AG08395 (cell line): ENCODE measurements at regions not wholly inside any gene's neighbourhood (a gene's known extent, or its start where the extent isn't known, plus 50 kb on each side); places are given as distances from the start of the nearest gene placed in this dataset.
"Not testable (repeated sequence)": the region's sequence is repeated elsewhere in the genome, so short reads cannot be mapped to it uniquely, and the experiment has no call there.

Source experiments
- DNase-seq: peaks from one replicate; pipeline ENCODE4 v3.0.0; 2012; ENCODE audit warnings: mixed read lengths, low spot score

DNA sequence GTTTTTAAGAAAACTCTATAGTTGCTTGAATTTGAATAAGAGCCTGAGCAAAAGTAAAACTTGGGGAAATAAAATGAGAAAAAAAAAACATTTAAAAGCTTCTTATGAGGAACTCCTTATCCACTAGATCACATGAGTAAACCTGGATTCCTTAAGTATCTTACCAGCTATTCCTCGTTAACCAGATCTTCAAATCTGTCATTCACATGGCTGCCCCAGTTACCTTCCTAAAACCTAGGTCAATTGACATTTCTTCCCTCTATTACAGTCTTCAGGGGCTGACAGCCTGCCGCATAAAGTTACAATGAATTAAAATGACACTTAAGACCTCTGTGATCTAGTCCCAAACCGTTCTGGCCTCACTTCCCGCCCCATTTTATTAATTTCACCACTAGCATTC is 583.6 kb downstream of the NR2F2 start:
- DNase-seq: no peak

DNA sequence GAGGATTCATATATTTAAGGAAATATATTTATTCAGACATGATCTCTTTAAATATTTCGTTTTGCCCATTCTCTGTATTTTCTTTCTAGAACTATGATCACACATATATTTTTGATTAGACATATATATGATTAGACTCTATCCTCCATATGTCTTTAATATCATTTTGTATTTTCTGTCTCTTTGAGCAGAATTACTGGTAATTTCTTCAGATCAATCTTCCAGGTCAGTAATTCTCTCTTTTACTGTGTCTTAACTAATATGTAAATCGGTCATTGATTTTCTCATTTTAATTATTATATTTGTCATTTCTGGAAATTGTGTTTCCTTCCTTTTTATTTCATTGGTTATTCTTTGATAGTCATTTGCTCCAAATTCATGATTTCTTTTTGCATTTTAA is 586.2 kb downstream of the NR2F2 start:
- no peak for DNase-seq

DNA sequence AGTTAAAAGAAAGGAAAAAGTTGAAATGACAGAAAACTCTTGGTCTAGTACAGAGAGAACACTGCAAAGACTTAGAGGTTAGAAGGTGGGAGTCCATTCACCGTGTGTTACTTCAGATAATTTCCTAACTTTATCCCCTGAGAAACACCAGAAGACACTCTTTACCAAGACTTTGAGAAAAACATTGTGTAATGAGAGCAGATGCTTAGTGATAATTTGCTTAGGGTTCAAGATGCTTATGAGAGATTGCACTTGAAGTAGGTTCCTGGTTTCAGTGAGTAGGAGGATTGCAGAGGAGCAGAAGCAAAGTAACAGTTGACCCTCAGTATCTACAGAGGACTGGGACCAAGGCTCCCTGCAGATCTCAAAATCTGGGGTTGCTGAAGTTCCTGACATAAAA is 594.1 kb downstream of the NR2F2 start:
- no peak for DNase-seq

DNA sequence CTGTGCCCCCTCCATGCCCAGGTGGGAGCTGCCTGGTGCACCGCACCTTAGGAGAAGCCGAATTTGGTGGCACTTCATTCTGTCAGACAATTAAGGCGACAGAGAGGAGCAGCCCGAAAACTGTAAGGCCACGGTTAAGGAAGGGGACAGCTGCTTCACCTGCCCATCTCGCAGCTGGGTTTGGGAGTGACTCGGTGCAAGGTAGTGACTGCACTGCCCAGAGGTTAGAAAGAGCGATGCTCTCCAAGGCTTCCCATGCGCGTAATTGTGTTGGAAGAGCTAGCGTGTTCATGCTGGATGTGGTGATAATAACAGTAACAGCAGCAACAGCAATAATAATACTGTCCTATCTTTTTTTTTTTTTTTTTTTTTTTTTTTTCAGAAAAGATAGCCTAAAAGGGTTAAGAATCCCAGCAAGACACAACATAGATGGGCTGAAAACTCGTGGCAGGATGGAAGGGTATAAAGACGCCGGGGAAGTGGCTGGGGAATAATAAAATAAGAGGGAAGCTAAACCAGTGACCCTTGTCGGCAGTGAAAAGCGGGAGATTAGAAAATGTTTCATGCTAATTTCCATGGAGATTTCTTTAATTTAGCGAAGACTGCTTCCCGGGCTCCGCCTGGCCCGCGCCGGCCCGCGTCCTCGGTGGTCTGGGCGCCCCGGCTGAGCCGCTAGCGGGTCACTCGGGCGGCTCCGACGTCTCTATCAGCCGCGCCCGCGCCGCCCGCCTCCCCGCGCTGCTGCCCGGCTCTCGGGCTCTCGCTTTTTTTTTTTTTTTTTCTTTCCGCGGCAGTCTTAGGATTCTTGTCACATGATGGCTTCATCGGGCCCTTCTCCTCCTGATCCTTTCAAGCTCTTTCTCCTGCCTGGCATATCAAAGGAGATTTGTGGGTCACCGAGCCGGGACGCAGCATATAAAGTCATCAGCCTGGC is 617.1 kb downstream of the NR2F2 start:
- DNase-seq: no peak

DNA sequence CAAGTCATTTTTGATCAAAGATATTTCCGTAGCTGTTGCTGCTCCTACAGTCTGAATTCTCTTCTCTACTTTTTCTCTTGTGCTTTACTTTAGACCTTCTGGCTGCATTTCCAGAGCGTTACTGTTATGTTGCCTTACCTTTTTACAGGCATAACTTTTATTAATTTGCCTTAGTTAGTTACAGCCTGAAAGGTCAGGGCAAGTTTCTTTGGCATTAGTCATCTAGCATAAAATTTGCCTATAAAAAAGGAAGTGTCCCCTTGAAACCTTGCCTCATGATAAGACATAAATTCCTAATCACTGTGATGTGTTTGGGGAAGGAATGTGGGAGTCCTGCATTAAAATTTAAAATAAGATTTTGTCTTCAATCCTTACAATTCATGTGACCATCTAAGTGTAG is 618.5 kb downstream of the NR2F2 start:
- DNase-seq: no peak

DNA sequence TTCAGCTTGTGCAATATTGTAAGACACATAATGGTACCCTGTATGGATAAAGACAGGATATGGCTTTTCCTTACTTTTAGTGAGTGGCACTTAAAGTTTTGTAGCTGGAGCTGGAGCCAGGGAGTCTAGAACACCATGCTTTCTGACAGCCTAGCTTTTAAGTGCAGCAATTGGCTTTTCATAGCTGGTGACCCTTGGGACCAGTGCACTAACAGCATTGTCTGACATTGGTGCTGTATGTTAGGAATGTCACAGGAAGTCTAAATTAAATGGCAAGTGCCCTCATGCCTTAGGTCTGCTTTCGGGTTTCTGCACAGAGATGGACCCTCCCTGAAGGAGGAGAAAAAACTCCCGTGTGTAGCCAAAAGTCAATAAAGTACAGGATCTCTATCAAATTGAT is 628.2 kb downstream of the NR2F2 start:
- DNase-seq: no peak

DNA sequence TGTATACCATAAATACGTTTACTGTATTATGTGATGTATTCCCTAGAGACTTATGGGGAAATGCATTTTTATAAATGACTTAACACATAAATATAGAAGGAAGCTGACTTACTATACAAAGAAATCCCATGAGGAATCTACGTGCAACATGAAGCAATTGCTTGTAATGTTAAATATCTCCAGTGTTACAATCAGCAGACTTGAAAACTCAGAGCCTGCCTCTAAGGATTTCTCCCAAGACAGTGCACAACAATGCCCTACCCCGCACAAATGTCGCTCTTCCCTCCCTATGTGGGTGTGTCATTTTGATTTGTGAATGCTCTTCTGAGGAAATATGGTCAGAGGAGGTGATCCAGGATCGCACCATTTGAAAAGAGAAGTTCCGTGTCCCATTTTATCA is 629.0 kb downstream of the NR2F2 start:
- DNase-seq: no peak

DNA sequence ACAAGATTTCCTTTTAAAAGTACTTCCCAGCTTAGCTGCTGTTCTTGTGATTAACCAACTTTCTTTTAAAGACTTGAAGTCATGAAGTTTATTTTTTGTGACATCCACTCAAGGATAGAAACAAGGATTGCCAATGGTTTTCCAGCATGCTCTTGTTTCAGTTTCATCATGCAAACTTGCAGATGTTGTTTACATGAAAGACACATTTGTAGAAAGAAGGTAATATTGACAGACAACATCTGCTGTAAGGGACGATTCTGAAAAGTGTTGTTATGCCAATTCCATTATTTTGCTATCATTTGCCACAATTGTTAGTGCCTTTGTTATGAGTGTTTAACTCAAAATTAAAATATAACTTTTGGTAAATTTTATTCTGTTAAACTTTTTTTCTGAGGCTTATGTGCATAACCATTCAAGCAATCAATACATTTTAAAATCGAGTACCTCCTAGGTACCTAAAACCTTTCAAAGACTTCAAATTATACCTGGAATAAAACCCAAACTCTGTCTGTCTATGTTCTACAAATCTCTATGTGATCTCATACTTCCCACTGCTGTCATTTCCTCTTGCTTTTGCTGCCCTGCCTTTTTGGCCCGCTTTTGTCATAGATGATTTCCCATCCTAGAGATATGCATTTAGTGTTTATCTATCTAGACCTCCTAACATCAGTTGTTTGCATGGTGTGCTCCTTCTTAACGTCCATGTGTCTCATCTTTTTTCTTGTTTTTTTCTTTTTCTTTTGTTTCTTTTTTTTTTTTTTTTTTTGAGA is 630.4 kb downstream of the NR2F2 start:
- DNase-seq: no peak

DNA sequence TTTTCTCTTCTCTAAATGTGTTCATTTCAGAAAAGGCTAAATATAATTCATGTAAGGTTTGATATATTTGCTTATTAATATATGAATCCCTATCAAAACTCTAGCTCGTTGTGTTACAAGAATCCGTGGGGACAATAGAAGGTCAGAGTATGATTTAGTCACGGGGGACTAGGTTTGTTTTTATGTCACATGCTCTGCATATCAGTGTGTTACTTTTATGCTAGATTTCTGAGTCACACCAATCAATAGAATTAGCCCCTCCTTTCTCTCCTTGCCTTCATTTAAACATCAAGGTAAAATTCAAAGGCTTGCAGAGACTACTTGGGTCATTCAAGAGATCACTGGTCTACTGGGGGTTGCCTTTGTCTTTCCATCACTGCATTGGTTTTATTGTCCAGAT is 636.1 kb downstream of the NR2F2 start:
- DNase-seq: no peak

DNA sequence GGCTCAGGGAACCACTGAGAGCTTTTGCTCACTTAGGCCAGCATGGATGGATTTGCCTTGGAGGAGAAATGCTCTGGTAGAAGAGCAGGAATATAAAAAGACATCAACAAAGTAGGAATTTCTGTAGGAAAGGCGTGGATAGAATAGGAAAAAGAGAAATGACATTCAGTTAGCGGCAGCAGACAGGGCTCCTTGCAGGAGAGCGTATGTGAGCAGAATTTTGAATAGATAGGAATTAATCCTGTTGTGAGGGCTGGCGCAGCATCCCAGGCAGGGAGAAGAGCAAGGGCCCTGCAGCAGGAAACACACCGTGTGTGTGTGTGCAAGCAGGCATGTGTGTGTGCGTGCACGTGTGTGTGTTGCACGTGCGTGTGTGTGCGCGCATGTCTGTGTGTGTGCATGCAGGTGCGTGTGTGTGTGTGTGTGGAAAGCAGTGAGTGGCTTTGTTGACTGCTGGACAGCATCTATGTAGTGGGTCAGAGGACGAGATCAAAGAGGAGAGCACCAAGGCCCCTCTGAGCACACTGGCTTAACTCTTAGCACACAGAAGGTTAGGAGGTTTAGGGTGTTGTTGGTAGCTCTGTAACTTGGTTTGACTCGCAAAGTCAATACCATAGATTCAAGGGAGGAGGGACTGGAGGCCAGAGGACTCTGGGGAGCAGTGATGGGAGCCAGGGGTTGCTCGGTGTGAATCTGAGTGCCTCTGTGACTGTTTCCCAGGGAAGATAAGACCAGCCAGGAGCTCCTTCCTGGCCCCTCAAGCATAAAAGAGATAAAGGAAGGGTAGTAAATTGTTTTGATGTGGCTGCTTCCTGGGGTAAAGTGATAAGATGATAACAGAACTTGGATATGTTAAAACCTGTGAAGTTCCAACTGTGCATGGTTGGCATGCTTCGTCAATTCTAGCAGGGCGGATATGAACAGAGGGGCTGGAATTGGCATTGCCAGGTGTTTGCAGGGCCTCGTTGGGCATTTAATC is 639.5 kb downstream of the NR2F2 start:
- no peak for DNase-seq

DNA sequence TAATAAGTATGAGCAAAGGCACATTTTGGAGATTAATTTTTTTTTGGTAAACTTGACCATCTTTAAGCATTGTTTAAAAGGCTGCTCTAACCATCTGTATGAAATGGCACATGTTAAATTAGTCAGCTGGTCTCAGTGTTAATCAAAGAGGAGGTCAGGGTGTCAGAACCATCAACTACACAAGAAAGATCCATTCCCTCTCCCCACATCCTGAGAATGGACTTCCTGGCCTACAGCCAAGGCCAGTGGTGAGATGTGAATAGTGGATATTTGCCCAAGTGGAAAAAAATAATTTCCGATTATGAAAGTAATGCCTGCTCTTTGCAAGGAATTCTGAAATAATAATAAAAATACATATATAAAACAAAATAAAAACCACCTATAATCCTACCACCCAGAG is 641.7 kb downstream of the NR2F2 start:
- DNase-seq: no peak

DNA sequence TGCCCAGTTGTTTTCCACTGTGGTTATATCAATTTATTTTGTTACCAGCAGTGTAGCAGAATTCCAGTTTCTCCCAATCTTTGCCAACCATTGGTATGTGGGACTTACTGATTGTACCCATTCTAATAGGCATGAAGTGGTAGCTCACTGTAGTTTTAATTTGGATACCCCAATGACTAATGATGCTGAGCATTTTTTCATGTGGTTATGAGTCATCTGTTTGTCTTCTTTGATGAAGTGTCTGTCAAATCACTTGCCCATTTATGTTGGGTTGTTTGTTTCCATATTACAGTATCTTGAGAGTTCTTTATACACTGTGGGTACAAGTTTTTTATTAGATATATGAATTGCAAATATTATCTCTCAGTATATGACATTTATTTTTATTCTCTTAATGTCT is 644.3 kb downstream of the NR2F2 start:
- no peak for DNase-seq

DNA sequence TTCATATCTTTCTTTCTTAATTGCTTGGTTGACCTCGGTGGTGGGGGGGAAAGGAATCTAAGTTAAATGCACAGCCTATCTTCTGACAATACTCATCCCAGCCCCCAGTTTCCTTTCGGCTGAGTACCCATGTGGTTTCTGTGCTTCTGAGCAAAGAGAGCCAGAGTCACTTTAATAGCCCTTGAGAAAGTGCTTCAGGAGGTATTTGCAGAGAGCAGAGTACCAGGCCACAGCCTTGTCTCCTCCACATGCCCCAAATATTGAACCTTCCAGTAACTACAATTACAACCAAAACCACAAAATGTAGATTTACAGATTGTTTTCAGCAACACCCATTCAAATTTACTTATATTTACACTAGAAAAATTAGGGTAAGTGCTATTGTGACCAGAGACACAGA is 647.4 kb downstream of the NR2F2 start:
- no peak for DNase-seq

DNA sequence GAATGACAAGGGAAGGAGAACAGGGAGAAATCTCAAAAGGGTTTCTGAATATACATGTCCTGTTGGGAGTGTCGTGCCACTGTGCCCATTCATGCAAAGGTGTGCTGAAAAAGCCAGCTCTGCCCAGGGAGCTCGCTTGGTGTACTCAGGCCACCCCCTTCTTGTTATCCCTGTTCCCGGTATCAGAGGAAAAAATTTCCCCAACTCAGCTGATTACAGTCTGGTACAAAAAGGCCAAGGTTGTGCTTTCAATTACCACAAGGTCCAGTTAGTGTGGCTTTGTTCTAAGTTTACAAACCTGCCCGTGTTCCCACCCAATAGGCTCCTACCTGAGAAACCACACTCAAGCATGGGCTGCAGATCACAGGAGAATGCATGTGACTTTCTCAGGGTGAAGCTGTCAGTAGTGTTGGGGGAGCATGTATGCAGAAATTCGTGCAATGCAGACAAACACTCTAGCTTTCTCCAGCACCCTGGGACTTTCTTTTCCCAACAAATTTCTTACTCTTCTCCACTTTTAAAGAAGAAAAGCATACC is 648.5 kb downstream of the NR2F2 start:
- no peak for DNase-seq

DNA sequence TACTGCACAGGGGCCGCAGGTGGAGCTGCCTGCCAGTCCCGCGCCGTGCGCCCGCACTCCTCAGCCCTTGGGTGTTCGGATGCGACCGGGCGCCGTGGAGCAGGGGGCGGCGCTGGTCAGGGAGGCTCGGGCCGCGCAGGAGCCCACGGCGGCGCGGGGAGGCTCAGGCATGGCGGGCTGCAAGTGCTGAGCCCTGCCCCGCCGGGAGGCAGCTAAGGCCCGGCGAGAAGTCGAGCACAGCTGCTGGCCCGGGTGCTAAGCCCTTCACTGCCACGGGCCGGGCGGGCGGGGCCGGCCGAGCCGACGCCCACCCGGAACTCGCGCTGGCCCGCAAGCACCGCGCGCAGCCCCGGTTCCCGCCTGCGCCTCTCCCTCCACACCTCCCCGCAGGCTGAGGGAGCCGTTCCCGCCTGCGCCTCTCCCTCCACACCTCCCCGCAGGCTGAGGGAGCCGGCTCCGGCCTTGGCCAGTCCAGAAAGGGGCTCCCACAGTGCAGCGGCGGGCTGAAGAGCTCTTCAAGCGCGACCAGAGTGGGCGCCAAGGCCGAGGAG is 653.7 kb downstream of the NR2F2 start:
- not testable (repeated sequence) for DNase-seq

DNA sequence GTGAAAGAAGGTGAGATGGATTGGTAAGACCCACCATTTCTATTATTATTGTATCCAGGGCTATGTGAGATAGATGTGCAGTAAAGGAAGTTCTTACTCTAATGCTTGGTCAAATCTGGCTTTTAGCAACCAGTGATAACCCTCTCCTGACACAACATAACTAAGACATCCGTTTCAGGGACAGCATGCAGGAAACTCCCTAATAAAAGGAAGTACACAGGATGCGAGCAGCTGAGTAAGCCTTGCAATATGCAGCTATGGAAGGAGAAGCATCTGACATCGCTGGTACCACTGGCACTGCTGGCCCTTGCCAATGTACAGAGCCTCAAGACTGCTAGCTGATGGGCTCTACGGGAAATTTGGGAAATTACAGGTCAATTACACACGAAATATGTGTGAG is 662.3 kb downstream of the NR2F2 start:
- no peak for DNase-seq

DNA sequence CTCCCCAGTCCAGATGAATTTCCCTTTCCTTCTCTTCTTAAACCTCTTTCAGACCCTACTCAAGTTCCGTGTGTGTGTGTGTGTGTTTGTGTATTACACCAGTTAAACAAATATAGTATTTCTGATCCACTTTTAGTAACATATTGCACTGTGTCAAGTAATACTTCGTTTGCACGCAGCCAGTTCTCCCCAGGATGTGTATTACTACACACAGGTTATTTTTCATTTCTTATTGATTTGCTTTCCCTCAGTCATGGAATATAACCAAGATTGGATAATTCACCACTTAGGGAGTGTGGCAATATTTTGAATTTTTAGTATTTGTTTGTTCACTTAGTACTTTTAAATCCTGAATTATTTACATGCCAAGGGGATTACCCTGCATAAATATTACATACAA is 667.0 kb downstream of the NR2F2 start:
- DNase-seq: no peak

DNA sequence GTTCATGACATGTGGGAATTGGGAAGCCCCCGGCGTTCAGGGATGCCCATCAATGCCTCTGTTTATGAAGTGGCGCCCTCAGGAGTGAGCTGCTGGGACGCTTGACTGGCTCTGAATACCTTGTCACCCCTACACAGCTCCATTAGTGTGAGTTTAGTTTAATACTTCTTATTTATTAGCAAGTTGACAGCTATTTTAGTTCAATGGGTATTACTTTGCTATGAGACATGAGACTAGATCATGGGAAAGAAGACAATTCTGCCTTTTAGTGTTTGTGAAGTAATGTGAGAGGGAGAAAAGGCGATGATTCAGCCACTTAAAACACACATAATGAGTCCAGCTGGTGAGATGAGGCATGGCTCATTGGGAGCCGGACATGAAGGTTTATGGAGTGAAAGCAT is 678.5 kb downstream of the NR2F2 start:
- no peak for DNase-seq

DNA sequence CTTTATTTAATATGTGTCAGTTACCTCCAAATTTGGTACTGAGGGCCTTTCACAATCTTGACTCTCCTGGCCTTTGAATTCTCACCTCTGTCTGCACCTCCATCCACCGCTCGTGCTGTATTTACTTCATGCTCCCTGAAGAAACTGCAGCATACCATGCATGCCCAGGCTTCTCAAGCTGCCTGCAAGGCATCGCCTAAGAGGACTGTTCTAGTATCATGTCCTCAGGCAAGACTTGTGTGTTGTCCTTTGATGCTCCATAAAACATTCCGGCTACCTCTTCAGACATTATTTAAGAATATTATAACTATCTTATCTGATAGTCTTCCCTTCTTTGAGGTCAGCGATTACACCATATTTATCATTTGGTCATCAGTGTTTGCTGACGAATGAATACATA is 682.5 kb downstream of the NR2F2 start:
- DNase-seq: no peak

DNA sequence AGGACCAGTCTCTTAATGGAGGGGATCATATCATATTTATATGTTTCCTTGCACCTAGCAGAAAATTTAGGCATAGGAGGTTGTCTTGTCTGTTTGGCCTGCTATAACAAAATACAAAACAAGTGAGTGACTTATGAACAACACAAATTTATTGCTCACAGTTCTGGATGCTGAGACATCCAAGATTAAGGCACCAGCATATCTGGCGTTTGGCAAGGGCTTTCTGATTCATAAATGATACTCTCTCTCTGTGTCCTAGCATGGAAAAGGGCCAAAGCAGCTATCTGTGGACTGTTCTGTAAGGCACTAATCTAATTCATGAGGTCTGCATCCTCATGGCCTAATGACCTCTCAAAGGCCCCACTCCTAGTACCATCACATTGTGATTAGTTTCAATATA is 683.0 kb downstream of the NR2F2 start:
- no peak for DNase-seq

DNA sequence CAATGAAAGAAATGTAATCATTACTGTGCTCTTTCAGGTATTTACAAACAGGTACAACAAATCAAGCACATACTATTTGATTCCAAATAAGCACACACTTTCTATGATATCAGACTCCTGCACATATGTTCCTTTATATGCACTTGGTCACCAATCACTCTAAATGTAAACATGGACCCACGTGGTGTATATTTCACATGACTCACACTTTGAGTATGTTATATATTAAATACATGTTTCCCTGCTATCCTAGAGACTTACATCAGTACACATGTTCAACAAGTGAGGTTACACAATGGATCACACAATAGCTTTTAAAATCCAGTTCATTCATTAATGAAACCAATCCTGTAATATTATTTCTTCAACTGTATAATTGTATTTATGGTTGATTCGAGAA is 683.5 kb downstream of the NR2F2 start:
- DNase-seq: no peak

DNA sequence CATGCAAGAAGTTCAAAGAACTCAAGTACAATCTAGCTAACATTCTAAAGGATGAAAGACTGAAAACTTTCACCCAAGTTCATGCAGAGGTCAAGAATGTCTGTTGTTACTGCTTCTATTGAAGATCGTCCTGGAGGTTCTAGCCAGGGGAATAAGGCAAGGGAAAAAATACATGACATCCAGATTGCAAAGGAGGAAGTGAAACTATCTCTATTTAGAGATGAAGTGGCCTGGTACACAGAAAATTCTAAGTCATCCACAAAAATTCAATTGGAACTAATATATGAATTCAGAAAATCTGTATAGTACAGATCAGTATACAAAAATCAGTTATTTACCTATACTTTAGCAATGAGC is 693.0 kb downstream of the NR2F2 start:
- DNase-seq: no peak
